ENCODE measurements at regions not wholly inside any gene's neighbourhood (a gene's known extent, or its start where the extent isn't known, plus 50 kb on each side); places are given as distances from the start of the nearest gene placed in this dataset.

GRCh38 chr10:3853016-3853415 lies 68.0 kb upstream of the KLF6 start:
- no peak for DNase-seq

GRCh38 chr10:3852147-3852904 lies 67.3 kb upstream of the KLF6 start:
- no peak for DNase-seq

GRCh38 chr10:3850999-3851937 lies 66.3 kb upstream of the KLF6 start:
- no peak for DNase-seq

- DNase-seq: no peak
These were observed 64.0 kb upstream of the KLF6 start for GRCh38 chr10:3848775-3849635.

GRCh38 chr10:3848005-3848774 lies 63.2 kb upstream of the KLF6 start:
- DNase-seq: no peak

- no peak for DNase-seq
These were observed 61.7 kb upstream of the KLF6 start for GRCh38 chr10:3846736-3847135.

- DNase-seq: no peak
These were observed 59.5 kb upstream of the KLF6 start for GRCh38 chr10:3844491-3845025.

- DNase-seq: no peak
These were observed 53.7 kb upstream of the KLF6 start for GRCh38 chr10:3838460-3839437.

- DNase-seq: no peak
These were observed 52.8 kb upstream of the KLF6 start for GRCh38 chr10:3837647-3838459.

GRCh38 chr10:3836222-3836820 lies 51.3 kb upstream of the KLF6 start:
- no peak for DNase-seq

GRCh38 chr10:3835770-3836169 lies 50.8 kb upstream of the KLF6 start:
- no peak for DNase-seq

GRCh38 chr10:3834947-3835346 lies 49.9 kb upstream of the KLF6 start:
- DNase-seq: no peak

Data from NCI-H187 (cell line).